ENCODE measurements at regions not wholly inside any gene's neighbourhood (a gene's known extent, or its start where the extent isn't known, plus 50 kb on each side); places are given as distances from the start of the nearest gene placed in this dataset.

DNA sequence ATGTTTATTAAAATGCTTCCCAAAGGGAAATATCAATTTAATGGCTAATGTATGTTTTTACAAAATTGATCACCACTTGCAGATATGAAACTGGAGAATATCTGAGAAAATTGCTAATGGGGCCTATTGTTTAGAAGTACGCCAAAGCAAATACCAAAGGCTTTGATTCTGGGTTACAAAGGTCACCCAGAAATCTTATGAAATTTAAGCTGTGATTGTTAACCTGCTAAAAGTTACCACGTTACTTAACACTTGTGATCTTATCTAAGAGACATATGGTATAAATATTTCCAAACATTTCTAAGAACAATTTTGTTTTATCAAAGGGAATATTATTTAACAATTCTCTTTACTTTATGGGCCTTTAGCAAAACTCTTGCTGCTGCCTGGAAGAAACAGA, 383.3 kb downstream of the TFAP2A start:
- dilution Hi-C loops (cut with HindIII; ENCODE audit: low sequenced_read_pairs, unreplicated experiment), result no loop called here
- no peak overlapping the region for H2BK15ac ChIP-seq (ENCODE audit: low read depth, low read length)
- H4K8ac ChIP-seq (ENCODE audit: low read depth in 2 of 2, low read length in 2 of 2), result no peak overlapping the region
- ATAC-seq (ENCODE audit: low read depth) (no peak), DNase-seq (no peak)
- H3K4me3 ChIP-seq (ENCODE audit: insufficient read depth, low read depth, low read length), result no peak overlapping the region
- no CpG with 5 or more reads among the region's 2 CpGs for WGBS, 2 experiments (ENCODE audit: extremely low coverage in 2 of 2, insufficient read length in 1 of 2)
- ChIA-PET CTCF (no interaction called here), POLR2A (ENCODE audit: unreplicated experiment) (no interaction called here)
- no peak overlapping the region for H2BK120ac ChIP-seq (ENCODE audit: low read depth, low read length)
- H2AK5ac ChIP-seq (ENCODE audit: low read depth, low read length), result no peak overlapping the region
- H4K20me1 ChIP-seq (ENCODE audit: insufficient read depth, low read length), result no peaks in the 10 kb centered on the region
- H3K23ac ChIP-seq (ENCODE audit: low read depth, low read length), result no peak overlapping the region
- H3K9ac ChIP-seq (ENCODE audit: low read depth, low read length), result no peak overlapping the region
- no peak overlapping the region for H3K4me2 ChIP-seq (ENCODE audit: low read depth, low read length)
- no TSS peak for BruUV-seq (replicated peaks)
- no peaks in the 10 kb centered on the region for H3K27me3 ChIP-seq (ENCODE audit: control insufficient read depth, insufficient read depth, low read length)
- H3K9me1 ChIP-seq (ENCODE audit: insufficient read depth, low read length), result no peaks in the 10 kb centered on the region
- H3K56ac ChIP-seq (ENCODE audit: extremely low read depth, insufficient read depth, low read length), result no peak overlapping the region
- TF ChIP-seq POLR2A (IDR thresholded peaks at IDR 0.05; ENCODE audit: low read depth, low read length) (no peak), RAD21 (IDR thresholded peaks at IDR 0.05; ENCODE audit: low read length) (no peak), NFE2L2 (IDR thresholded peaks at IDR 0.05; ENCODE audit: low read depth, low read length) (no peak), MAZ (IDR thresholded peaks at IDR 0.05; ENCODE audit: borderline replicate concordance, low read depth, low read length) (no peak), FOS (IDR thresholded peaks at IDR 0.05; ENCODE audit: low read depth, low read length) (no peak), RFX5 (IDR thresholded peaks at IDR 0.05; ENCODE audit: low read depth, low read length) (no peak), CHD1 (IDR thresholded peaks at IDR 0.05; ENCODE audit: low read depth, low read length) (no peak), MAFK (IDR thresholded peaks at IDR 0.05; ENCODE audit: low read depth, low read length) (no peak), CEBPB (IDR thresholded peaks at IDR 0.05; ENCODE audit: low read depth, low read length) (no peak)
- TF ChIP-seq, protein P1, sequence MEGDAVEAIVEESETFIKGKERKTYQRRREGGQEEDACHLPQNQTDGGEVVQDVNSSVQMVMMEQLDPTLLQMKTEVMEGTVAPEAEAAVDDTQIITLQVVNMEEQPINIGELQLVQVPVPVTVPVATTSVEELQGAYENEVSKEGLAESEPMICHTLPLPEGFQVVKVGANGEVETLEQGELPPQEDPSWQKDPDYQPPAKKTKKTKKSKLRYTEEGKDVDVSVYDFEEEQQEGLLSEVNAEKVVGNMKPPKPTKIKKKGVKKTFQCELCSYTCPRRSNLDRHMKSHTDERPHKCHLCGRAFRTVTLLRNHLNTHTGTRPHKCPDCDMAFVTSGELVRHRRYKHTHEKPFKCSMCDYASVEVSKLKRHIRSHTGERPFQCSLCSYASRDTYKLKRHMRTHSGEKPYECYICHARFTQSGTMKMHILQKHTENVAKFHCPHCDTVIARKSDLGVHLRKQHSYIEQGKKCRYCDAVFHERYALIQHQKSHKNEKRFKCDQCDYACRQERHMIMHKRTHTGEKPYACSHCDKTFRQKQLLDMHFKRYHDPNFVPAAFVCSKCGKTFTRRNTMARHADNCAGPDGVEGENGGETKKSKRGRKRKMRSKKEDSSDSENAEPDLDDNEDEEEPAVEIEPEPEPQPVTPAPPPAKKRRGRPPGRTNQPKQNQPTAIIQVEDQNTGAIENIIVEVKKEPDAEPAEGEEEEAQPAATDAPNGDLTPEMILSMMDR (conservative IDR thresholded peaks at IDR 0.05; ENCODE audit: low read depth, low read length), result no peak
- TF ChIP-seq, protein P2, sequence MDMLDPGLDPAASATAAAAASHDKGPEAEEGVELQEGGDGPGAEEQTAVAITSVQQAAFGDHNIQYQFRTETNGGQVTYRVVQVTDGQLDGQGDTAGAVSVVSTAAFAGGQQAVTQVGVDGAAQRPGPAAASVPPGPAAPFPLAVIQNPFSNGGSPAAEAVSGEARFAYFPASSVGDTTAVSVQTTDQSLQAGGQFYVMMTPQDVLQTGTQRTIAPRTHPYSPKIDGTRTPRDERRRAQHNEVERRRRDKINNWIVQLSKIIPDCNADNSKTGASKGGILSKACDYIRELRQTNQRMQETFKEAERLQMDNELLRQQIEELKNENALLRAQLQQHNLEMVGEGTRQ (IDR thresholded peaks at IDR 0.05; ENCODE audit: low read depth, low read length), result no peak
- TF ChIP-seq, protein P3, sequence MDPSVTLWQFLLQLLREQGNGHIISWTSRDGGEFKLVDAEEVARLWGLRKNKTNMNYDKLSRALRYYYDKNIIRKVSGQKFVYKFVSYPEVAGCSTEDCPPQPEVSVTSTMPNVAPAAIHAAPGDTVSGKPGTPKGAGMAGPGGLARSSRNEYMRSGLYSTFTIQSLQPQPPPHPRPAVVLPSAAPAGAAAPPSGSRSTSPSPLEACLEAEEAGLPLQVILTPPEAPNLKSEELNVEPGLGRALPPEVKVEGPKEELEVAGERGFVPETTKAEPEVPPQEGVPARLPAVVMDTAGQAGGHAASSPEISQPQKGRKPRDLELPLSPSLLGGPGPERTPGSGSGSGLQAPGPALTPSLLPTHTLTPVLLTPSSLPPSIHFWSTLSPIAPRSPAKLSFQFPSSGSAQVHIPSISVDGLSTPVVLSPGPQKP (IDR thresholded peaks at IDR 0.05; ENCODE audit: borderline replicate concordance, low read depth, low read length), result no peak
- H3K27ac ChIP-seq (ENCODE audit: insufficient read depth, low read length), result no peak overlapping the region
- peaks cover 2% of the 10 kb centered on the region; the same call in 1 of the 2 replicates for H3K9me3 ChIP-seq (ENCODE audit: control insufficient read depth, insufficient read depth, low read length)
- H3K36me3 ChIP-seq (ENCODE audit: control insufficient read depth, insufficient read depth, low read length), result no peaks in the 10 kb centered on the region
- H4K5ac ChIP-seq (ENCODE audit: low read depth, low read length), result no peak overlapping the region
- H3K18ac ChIP-seq (ENCODE audit: low read depth, low read length), result no peak overlapping the region
- H3K4ac ChIP-seq (ENCODE audit: low read depth, low read length), result no peak overlapping the region
- intact Hi-C loops (cut with micrococcal nuclease), result loop anchor here (5.0 kb wide), 1 partner anchor 396 kb away; no protein-coding TSS in a partner anchor
- no peak overlapping the region for H2AK9ac ChIP-seq (replicated peaks; ENCODE audit: low read depth, low read length, poor library complexity)
- H2AFZ ChIP-seq (replicated peaks; ENCODE audit: low read length, poor library complexity), result no peak overlapping the region
- H4K91ac ChIP-seq (ENCODE audit: insufficient read depth, low read depth, low read length), result no peak overlapping the region
- no peaks in the 10 kb centered on the region for H3K4me1 ChIP-seq (ENCODE audit: control insufficient read depth, insufficient read depth, low read length)
- in situ Hi-C loops (cut with MboI; ENCODE audit: low sequenced_read_pairs), result no loop called here
- no peaks in the 10 kb centered on the region for H3K79me1 ChIP-seq (ENCODE audit: low read depth in 1 of 2, low read length in 2 of 2)
- H2BK20ac ChIP-seq (ENCODE audit: low read depth, low read length), result no peak overlapping the region
- H3K14ac ChIP-seq (replicated peaks; ENCODE audit: low read depth, low read length), result no peak overlapping the region
- no peak overlapping the region for H2BK5ac ChIP-seq (ENCODE audit: low read depth, low read length, poor library complexity, severe bottlenecking)
